K562 (cell line): ENCODE measurements at regions not wholly inside any gene's neighbourhood (a gene's known extent, or its start where the extent isn't known, plus 50 kb on each side); places are given as distances from the start of the nearest gene placed in this dataset.

ENCODE experiments used
- ATAC-seq: fragments of 200-7000 bp; cut with Tn5 transposase; 3 replicates; pipeline ENCODE4 v1.9.1; 2020; ENCODE audit warnings: moderate library complexity
- BruUV-seq: library from RNA; stranded (reverse); fragments of 400-500 nt; replicated peaks from 2 replicates; lab custom pipeline; 2021; lab: Mats Ljungman, UMichigan
- CTCF ChIA-PET: fragments of 300-600 bp; formaldehyde crosslinking; extraction: SDS; loops from one replicate; lab custom pipeline; 2021; ENCODE audit warnings: low intra/inter-chr PET ratio; lab: Yijun Ruan, JAX
- POLR2A ChIA-PET: fragments of 300-600, 350-650 bp; sonication (Branson Sonifier 250); formaldehyde crosslinking; extraction: SDS; loops from one replicate; lab custom pipeline; 2021; ENCODE audit warnings: antibody characterized with exemption, inconsistent platforms; lab: Yijun Ruan, JAX
- DNase-seq, 4 experiments: peaks; one replicate each; pipeline versions ENCODE4 v3.0.0 to v3.0.0-alpha.2; 2011 to 2018; ENCODE audit warnings: low spot score in 3 of 4, mixed read lengths in 3 of 4; ENCODE audit errors: extremely low read depth in 1 of 4
- FAIRE-seq: peaks from 2 replicates; lab custom pipeline; 2011; peaks lifted over from hg19 to GRCh38; lab: Jason Lieb, UNC
- H2AFZ ChIP-seq: 2 replicates; pipeline ENCODE4 v1.6.0; 2011; ENCODE audit warnings: low read depth, low read length, control low read depth, inconsistent platforms
- H3K27ac ChIP-seq: fragments of 200-600 bp; 3 replicates; pipeline ENCODE4 v1.8.0; 2011; ENCODE audit warnings: low read depth, mild to moderate bottlenecking, control low read depth, inconsistent platforms, low read length, moderate library complexity, mixed read lengths; ENCODE audit errors: extremely low read depth
- H3K27me3 ChIP-seq, 2 experiments: fragments of 300-600 bp in 1 of 2; 2 replicates in 1 of 2; 3 replicates in 1 of 2; pipeline versions ENCODE4 v1.6.0 to v1.8.0; 2011; ENCODE audit warnings: inconsistent platforms in 2 of 2, low read length in 2 of 2, mild to moderate bottlenecking in 1 of 2, mixed read lengths in 1 of 2, moderate library complexity in 1 of 2; ENCODE audit not compliant: control insufficient read depth in 2 of 2, insufficient read depth in 2 of 2
- H3K36me3 ChIP-seq: fragments of 300-600 bp; 3 replicates; pipeline ENCODE4 v1.8.0; 2011; ENCODE audit warnings: mild to moderate bottlenecking, low read length, inconsistent platforms; ENCODE audit not compliant: control insufficient read depth, insufficient read depth
- H3K4me1 ChIP-seq, 2 experiments: fragments of 200-600 bp in 1 of 2; replicated peaks in 1 of 2; 2 replicates in 1 of 2; 3 replicates in 1 of 2; pipeline versions ENCODE4 v1.5.1 to v1.8.0; 2011; ENCODE audit warnings: inconsistent platforms in 2 of 2, low read length in 2 of 2, mild to moderate bottlenecking in 1 of 2, mixed read lengths in 1 of 2, moderate library complexity in 1 of 2; ENCODE audit not compliant: control insufficient read depth in 2 of 2, insufficient read depth in 2 of 2
- H3K4me2 ChIP-seq: 2 replicates; pipeline ENCODE4 v1.6.1; 2011; ENCODE audit warnings: low read length, control low read depth, inconsistent platforms, mixed read lengths; ENCODE audit not compliant: insufficient read depth
- H3K4me3 ChIP-seq: fragments of 200-600 bp; sonication (generic), shearing (Covaris generic); 2 replicates; pipeline ENCODE4 v1.5.1; 2016; ENCODE audit warnings: control low read depth, inconsistent platforms
- H3K79me2 ChIP-seq: fragments of 200-600 bp; 3 replicates; pipeline ENCODE4 v1.8.0; 2011; ENCODE audit warnings: low read length, inconsistent platforms; ENCODE audit not compliant: control insufficient read depth, insufficient read depth
- H3K9ac ChIP-seq, 2 experiments: 2 replicates each; pipeline versions ENCODE4 v1.6.0 to v1.6.1; 2011; ENCODE audit warnings: low read depth in 2 of 2, low read length in 2 of 2, control low read depth in 1 of 2, inconsistent platforms in 1 of 2, mild to moderate bottlenecking in 1 of 2, mixed read lengths in 1 of 2; ENCODE audit not compliant: insufficient read depth in 1 of 2
- H3K9me1 ChIP-seq: one replicate; pipeline ENCODE4 v1.6.0; 2011; ENCODE audit warnings: inconsistent platforms, mild to moderate bottlenecking, low read length, moderate library complexity; ENCODE audit not compliant: control insufficient read depth, insufficient read depth
- H3K9me3 ChIP-seq: replicated peaks from 2 replicates; pipeline ENCODE4 v1.5.1; 2011; ENCODE audit warnings: low read depth, low read length, inconsistent platforms; ENCODE audit not compliant: control insufficient read depth, insufficient read depth
- H4K20me1 ChIP-seq: replicated peaks from 2 replicates; pipeline ENCODE4 v1.6.1; 2011; ENCODE audit warnings: low read length, inconsistent platforms, mixed read lengths; ENCODE audit not compliant: control insufficient read depth, insufficient read depth
- EHMT2 ChIP-seq: fragments of 450-650 bp; IDR thresholded peaks from 2 replicates; pipeline ENCODE4 v1.6.1; 2018; ENCODE audit warnings: antibody characterized with exemption
- FOS ChIP-seq: IDR thresholded peaks from 3 replicates; pipeline ENCODE4 v1.6.1; 2011; ENCODE audit not compliant: insufficient read length; ENCODE audit errors: extremely low read depth
- KLF13 ChIP-seq: fragments of 450-650 bp; IDR thresholded peaks from 2 replicates; pipeline ENCODE4 v1.6.1; 2016; ENCODE audit warnings: missing genetic modification characterization, low read depth, mild to moderate bottlenecking, missing compliant biosample characterization, moderate library complexity, borderline replicate concordance
- MCM3 ChIP-seq: fragments of 450-650 bp; IDR thresholded peaks from 2 replicates; pipeline ENCODE4 v1.6.1; 2016
- MNT ChIP-seq, 2 experiments: fragments of 450-650 bp; conservative IDR thresholded peaks; 2 replicates each; pipeline ENCODE4 v1.6.1; 2017; ENCODE audit warnings: mild to moderate bottlenecking in 2 of 2, moderate library complexity in 2 of 2
- NCOA1 ChIP-seq: fragments of 450-650 bp; IDR thresholded peaks from 2 replicates; pipeline ENCODE4 v1.6.1; 2016; ENCODE audit warnings: low read depth
- NCOR1 ChIP-seq: fragments of 450-650 bp; IDR thresholded peaks from 2 replicates; pipeline ENCODE4 v1.6.1; 2016; ENCODE audit warnings: mild to moderate bottlenecking, moderate library complexity
- NUFIP1 ChIP-seq: fragments of 450-650 bp; IDR thresholded peaks from 2 replicates; pipeline ENCODE4 v1.6.1; 2018; ENCODE audit not compliant: partially characterized antibody
- PHF8 ChIP-seq: fragments of 200-600 bp; sonication (generic); IDR thresholded peaks from 2 replicates; pipeline ENCODE4 v1.6.1; 2012; ENCODE audit warnings: mixed run types, mild to moderate bottlenecking, inconsistent platforms, low read length, moderate library complexity, borderline replicate concordance
- ZBTB11 ChIP-seq, 3 experiments: fragments of 200-800 bp in 1 of 3; fragments of 250-450 bp in 1 of 3; fragments of 450-650 bp in 1 of 3; sonication (Bioruptor Pico) in 1 of 3; sonication (Bioruptor generic) in 1 of 3; formaldehyde crosslinking in 1 of 3; IDR thresholded peaks; 2 replicates each; pipeline versions ENCODE4 v1.6.1 to v1.8.0; 2016 to 2022; ENCODE audit warnings: mild to moderate bottlenecking in 2 of 3, missing genetic modification characterization in 2 of 3, missing compliant biosample characterization in 1 of 3, moderate library complexity in 1 of 3
- ZEB2 ChIP-seq: fragments of 450-650 bp; IDR thresholded peaks from 2 replicates; pipeline ENCODE4 v1.6.1; 2016
- ZNF224 ChIP-seq: sonication (generic); formaldehyde crosslinking; IDR thresholded peaks from 2 replicates; pipeline ENCODE4 v1.8.0; 2022; ENCODE audit warnings: mild to moderate bottlenecking, missing genetic modification reagents
- ZNF253 ChIP-seq: fragments of 250-450 bp; sonication (Bioruptor Pico); conservative IDR thresholded peaks from 2 replicates; pipeline ENCODE4 v1.6.1; 2021; ENCODE audit warnings: mild to moderate bottlenecking
- ZNF3 ChIP-seq: fragments of 250-450 bp; sonication (Bioruptor Pico); IDR thresholded peaks from 2 replicates; pipeline ENCODE4 v1.5.0; 2021; ENCODE audit warnings: mild to moderate bottlenecking, moderate library complexity
- ZNF316 ChIP-seq: fragments of 450-650 bp; IDR thresholded peaks from 2 replicates; pipeline ENCODE4 v1.6.1; 2016
- WGBS: fragments of 100-300 bp; shearing (Covaris generic); methylation state at CpG from one replicate; pipeline ENCODE4 v1.1.6; 2016; ENCODE audit warnings: low coverage, mixed read lengths; ENCODE audit not compliant: insufficient coverage; ENCODE audit errors: missing lambda C conversion rate; 5-methylcytosine and 5-hydroxymethylcytosine counted together
- in situ Hi-C: fragments of 300-500 bp; cut with MboI; formaldehyde crosslinking; loops from 4 replicates; pipeline ENCODE4 v1.15.0; 2018; ENCODE audit warnings: inconsistent platforms, mixed read lengths
- intact Hi-C: fragments of 100-400 bp; cut with micrococcal nuclease; formaldehyde crosslinking; loops from 2 replicates; pipeline ENCODE4 v1.14.2; 2022
- TF ChIP-seq, protein P1 (sequence below): sonication (generic); formaldehyde crosslinking; IDR thresholded peaks from 2 replicates; pipeline ENCODE4 v1.8.1; 2023; ENCODE audit warnings: mild to moderate bottlenecking, missing genetic modification reagents

DNA sequence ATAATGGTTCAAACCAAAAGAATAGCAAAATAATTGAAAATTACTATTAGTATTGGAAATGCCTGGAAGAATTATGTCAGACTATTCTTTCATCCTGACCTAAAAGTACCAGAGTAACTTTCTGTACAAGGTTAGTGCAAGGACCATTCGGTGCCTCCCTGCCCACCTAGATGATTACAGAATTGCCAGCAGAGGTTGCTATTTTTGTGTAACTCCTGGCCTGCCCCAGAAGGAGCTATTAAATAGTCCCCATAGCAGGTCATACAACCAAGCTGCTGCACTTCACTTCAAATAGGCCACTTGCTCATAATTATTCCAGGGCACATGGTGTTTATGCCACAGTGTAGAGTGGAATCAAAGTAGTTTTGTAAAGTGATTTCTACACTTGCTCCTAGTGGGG, 831.1 kb upstream of the PABPC4L start:
- ATAC-seq (no peak), DNase-seq (no peak), FAIRE-seq (no peak)
- no peak for TF ChIP-seq ZNF3 (CRISPR knock-in tag)
- TF ChIP-seq ZNF316, result no peak
- TF ChIP-seq KLF13 (tag), result no peak
- TF ChIP-seq FOS, result no peak
- TF ChIP-seq, protein P1, sequence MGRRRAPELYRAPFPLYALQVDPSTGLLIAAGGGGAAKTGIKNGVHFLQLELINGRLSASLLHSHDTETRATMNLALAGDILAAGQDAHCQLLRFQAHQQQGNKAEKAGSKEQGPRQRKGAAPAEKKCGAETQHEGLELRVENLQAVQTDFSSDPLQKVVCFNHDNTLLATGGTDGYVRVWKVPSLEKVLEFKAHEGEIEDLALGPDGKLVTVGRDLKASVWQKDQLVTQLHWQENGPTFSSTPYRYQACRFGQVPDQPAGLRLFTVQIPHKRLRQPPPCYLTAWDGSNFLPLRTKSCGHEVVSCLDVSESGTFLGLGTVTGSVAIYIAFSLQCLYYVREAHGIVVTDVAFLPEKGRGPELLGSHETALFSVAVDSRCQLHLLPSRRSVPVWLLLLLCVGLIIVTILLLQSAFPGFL (CRISPR knock-in tag), result no peak
- no peak for TF ChIP-seq NCOA1
- no peak for TF ChIP-seq ZEB2
- TF ChIP-seq MCM3, result no peak
- TF ChIP-seq MNT (conservative IDR thresholded peaks at IDR 0.05), result no peak
- no peak for TF ChIP-seq ZNF224 (CRISPR knock-in tag)
- no peak for TF ChIP-seq ZNF253
- TF ChIP-seq EHMT2, result no peak
- no peak for TF ChIP-seq PHF8
- no peak for TF ChIP-seq NUFIP1
- no peak for TF ChIP-seq ZBTB11 (CRISPR knock-in tag; IDR thresholded peaks at IDR 0.05)
- TF ChIP-seq NCOR1, result no peak
- Histone ChIP-seq H3K4me1 (no peaks in the 10 kb centered on the region), H4K20me1 (no peaks in the 10 kb centered on the region), H3K9me3 (no peaks in the 10 kb centered on the region), H3K4me2 (no peak overlapping the region), H3K36me3 (no peaks in the 10 kb centered on the region), H3K79me2 (no peaks in the 10 kb centered on the region), H3K27me3 (no peaks in the 10 kb centered on the region), H3K9ac (no peak overlapping the region), H3K9me1 (no peaks in the 10 kb centered on the region), H3K27ac (no peak overlapping the region), H2AFZ (no peak overlapping the region), H3K4me3 (no peak overlapping the region)
- intact Hi-C loops, result no loop called here
- ChIA-PET CTCF (no interaction called here), POLR2A (no interaction called here)
- BruUV-seq, result no TSS peak
- 0% methylated on average over 1 of the region's 1 CpG for WGBS
- in situ Hi-C loops, result no loop called here
